Epithelial cell of proximal tubule (primary cell): ENCODE measurements at regions not wholly inside any gene's neighbourhood (a gene's known extent, or its start where the extent isn't known, plus 50 kb on each side); places are given as distances from the start of the nearest gene placed in this dataset.

ENCODE experiments used
- DNase-seq: peaks from one replicate; pipeline ENCODE4 v3.0.0-alpha.2; 2011; ENCODE audit warnings: low read depth
- H3K4me3 ChIP-seq: 2 replicates; pipeline ENCODE4 v1.5.1; 2011; ENCODE audit warnings: low read depth, mild to moderate bottlenecking, low read length
- TF ChIP-seq, protein P1 (sequence below): conservative IDR thresholded peaks from 2 replicates; pipeline ENCODE4 v1.5.1; 2012; ENCODE audit warnings: low read depth, mild to moderate bottlenecking, low read length

GRCh38 chr9:1456301-1457024 lies 406.3 kb downstream of the DMRT2 start:
- TF ChIP-seq, protein P1, sequence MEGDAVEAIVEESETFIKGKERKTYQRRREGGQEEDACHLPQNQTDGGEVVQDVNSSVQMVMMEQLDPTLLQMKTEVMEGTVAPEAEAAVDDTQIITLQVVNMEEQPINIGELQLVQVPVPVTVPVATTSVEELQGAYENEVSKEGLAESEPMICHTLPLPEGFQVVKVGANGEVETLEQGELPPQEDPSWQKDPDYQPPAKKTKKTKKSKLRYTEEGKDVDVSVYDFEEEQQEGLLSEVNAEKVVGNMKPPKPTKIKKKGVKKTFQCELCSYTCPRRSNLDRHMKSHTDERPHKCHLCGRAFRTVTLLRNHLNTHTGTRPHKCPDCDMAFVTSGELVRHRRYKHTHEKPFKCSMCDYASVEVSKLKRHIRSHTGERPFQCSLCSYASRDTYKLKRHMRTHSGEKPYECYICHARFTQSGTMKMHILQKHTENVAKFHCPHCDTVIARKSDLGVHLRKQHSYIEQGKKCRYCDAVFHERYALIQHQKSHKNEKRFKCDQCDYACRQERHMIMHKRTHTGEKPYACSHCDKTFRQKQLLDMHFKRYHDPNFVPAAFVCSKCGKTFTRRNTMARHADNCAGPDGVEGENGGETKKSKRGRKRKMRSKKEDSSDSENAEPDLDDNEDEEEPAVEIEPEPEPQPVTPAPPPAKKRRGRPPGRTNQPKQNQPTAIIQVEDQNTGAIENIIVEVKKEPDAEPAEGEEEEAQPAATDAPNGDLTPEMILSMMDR = no peak
- DNase-seq = no peak
- no peak overlapping the region for H3K4me3 ChIP-seq

DNA sequence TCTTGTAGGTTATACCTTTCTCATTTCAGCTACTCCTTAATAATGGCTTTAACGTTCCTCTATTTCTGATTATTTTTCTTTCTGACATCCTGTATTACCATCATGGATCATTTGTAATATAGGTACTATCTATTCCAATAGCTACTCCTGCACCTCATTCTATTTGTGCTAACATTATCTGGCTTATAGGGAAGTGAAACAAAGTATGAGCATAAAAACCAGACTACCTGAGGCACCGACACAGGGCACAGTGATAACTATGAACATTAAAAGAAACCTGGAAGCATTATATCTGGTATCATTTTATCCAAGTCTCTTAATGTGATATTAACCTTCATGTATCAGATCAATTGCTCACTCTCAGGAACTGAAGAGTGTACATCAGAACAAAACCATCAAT lies 407.3 kb downstream of the DMRT2 start:
- DNase-seq = no peak
- H3K4me3 ChIP-seq = no peak overlapping the region
- TF ChIP-seq, protein P1 = no peak

DNA sequence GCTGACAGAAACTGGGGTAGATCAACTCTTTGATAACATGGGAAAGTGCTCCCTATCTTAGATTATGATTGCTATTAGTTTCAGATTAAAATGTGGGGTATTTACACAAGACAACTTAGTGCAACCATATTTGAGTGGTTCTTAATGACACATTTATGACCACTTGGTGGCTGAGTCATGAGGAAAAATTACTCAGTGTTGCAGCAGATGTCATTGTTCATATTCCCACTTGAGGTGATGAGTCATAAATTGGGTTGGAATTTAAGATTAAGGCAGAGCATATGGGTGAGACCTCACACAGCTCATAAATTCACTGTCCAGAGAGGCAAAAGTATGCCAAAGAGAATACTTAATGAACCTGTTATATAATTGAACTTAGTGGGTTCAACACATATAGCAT lies 408.3 kb downstream of the DMRT2 start:
- TF ChIP-seq, protein P1 = no peak
- no peak overlapping the region for H3K4me3 ChIP-seq
- peak; percentile 16 for DNase-seq

DNA sequence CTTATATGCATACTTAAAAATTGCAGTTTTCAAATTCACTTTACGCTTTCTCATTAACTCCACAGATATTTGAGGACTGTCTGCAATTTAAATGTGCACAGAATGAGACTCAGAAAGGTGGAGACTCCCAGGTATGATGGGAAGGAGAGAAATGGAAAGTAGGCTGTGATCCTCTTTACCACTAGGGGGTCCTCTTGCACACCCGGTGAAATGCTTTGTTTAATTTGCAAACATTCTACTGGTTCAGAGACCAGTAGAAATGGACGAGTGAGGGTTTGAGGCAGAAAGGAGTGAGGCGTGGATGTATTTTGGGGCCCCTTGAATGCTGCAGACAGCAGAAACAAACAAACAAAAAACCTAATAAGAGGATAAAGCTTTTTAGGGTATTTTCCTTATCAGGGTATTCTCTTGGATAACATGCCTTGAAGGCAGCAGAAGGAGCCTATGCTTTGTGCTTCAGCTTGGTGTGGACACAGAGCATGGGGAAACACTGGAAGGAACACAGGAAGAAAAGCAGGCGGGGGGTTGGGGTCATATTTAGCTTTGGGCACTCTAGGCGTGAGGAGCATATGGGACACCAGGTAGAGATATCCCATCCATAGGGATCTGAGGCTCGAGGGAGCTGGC lies 410.1 kb downstream of the DMRT2 start:
- no peak overlapping the region for H3K4me3 ChIP-seq
- TF ChIP-seq, protein P1 = peak; percentile 59
- DNase-seq = no peak

DNA sequence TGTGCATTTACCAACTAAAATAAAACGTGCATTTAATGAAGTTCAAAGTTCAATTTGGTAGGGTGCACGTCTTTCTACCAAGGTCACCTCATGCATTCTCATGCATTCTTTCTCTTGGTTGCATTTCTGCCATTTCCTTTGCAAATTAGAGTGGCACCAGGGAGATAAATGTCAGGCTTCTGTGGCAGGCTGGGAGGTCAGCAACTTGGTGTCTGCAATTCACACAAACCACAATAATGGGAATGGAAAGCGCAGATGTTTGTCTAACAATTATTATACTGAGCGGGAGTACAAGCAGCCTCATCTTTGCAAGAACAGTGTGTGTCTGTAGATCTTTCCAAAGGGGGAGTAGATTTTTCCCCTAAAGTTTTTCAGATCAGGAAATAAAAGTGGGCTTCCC lies 411.7 kb downstream of the DMRT2 start:
- TF ChIP-seq, protein P1 = no peak
- DNase-seq = no peak
- no peak overlapping the region for H3K4me3 ChIP-seq

- DNase-seq = no peak
- no peak overlapping the region for H3K4me3 ChIP-seq
- TF ChIP-seq, protein P1 = no peak
These were observed 412.6 kb downstream of the DMRT2 start for GRCh38 chr9:1462626-1463308.
